Astrocyte of the spinal cord (primary cell): ENCODE measurements at regions not wholly inside any gene's neighbourhood (a gene's known extent, or its start where the extent isn't known, plus 50 kb on each side); places are given as distances from the start of the nearest gene placed in this dataset.

Experiments
- DNase-seq: peaks from one replicate; pipeline ENCODE4 v3.0.0; 2011; ENCODE audit warnings: low read depth, low spot score
- H3K4me3 ChIP-seq: 2 replicates; pipeline ENCODE4 v1.5.1; 2011; ENCODE audit warnings: low read depth, mild to moderate bottlenecking, low read length, moderate library complexity
- in situ Hi-C: cut with HindIII; loops from 2 replicates; pipeline ENCODE4 v1.10.0; 2017; ENCODE audit warnings: low sequenced_read_pairs
- TF ChIP-seq, protein P1 (sequence below): IDR thresholded peaks from 2 replicates; pipeline ENCODE4 v1.5.1; 2012; ENCODE audit warnings: low read depth, mild to moderate bottlenecking, low read length, inconsistent platforms

DNA sequence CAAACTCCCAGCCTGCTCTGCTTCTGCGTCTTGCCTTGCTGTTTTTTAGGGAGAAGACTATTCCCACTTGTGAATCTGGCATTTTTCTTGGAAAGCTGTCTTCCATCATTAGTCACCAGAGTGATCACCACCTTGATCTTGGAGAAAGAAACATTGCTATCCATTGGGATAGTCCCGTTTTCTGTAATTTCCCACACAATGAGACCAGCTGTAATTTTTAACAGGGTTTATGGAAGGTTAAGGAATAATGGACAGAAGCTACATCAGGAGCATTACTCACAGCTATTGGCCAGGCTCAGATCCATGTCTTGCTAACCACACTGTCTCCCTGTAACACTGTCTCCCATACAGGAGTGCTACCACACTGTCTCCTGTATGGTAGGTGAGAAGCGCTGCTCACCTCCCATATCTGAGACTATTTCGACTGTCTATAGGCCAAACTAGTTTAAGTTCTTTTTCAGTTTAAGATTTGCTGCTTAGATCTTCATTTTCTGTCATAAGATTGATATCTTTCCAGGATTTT lies 523.0 kb downstream of the SPRY1 start:
- no peak for DNase-seq
- H3K4me3 ChIP-seq = no peak overlapping the region
- in situ Hi-C loops = no loop called here
- TF ChIP-seq, protein P1, sequence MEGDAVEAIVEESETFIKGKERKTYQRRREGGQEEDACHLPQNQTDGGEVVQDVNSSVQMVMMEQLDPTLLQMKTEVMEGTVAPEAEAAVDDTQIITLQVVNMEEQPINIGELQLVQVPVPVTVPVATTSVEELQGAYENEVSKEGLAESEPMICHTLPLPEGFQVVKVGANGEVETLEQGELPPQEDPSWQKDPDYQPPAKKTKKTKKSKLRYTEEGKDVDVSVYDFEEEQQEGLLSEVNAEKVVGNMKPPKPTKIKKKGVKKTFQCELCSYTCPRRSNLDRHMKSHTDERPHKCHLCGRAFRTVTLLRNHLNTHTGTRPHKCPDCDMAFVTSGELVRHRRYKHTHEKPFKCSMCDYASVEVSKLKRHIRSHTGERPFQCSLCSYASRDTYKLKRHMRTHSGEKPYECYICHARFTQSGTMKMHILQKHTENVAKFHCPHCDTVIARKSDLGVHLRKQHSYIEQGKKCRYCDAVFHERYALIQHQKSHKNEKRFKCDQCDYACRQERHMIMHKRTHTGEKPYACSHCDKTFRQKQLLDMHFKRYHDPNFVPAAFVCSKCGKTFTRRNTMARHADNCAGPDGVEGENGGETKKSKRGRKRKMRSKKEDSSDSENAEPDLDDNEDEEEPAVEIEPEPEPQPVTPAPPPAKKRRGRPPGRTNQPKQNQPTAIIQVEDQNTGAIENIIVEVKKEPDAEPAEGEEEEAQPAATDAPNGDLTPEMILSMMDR = no peak

DNA sequence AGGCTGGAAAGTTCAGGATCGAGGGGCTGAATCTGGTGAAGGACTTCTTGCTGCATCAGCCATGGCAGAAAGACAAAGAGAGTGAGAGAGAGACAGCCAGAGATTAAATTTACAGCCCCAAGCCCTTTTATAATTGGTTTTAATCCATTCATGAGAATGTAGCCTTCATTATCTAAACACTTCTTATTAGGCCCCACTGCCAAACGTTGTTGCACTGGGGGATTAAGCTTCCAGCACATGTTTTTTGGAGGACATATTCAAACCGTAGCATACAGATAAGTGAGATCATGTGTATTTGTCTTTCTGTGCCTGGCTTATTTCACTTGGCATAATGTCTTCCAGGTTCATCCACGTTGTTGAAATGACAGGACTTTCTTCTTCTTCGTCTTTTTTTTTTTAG lies 524.7 kb downstream of the SPRY1 start:
- DNase-seq = no peak
- in situ Hi-C loops = no loop called here
- TF ChIP-seq, protein P1 = no peak
- no peak overlapping the region for H3K4me3 ChIP-seq

DNA sequence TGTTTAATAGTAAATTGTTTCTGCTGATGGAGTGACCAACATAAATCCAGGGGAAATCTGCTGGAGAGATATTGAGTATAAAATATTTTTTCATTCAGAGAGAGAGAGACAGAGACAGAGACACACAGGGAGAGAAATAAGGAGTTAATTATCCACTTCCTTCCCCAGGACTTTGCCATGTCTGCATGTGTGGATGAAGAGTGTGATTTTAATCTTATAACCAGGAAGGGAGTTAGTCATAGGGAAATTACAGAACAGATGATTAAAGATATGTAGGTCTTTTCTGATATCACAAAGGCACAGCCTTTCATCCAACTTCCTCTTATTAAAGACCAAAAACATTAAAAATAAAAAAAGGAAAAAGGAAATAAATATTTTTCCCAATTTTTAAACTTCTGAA lies 526.3 kb downstream of the SPRY1 start:
- TF ChIP-seq, protein P1 = no peak
- no peak overlapping the region for H3K4me3 ChIP-seq
- no peak for DNase-seq
- in situ Hi-C loops = no loop called here

DNA sequence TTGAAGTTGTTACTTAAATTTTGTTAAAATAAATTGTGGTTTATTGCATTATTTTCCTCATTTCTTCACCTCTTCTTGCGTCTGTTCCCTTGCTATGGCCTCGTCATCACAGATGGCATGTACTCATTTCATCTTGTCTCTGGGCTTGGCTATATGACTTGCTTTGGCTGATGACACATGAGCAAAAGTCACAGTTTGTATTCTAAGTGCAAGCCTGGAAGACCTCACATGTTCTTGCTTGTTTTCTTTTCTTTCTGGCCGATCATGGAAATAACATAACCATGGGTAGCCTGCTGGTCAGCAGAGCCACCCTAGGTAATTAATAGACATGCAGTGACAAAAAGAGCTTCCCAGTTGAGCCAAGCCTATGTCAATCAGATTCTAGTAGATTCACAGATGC lies 527.9 kb downstream of the SPRY1 start:
- DNase-seq = peak; percentile 22
- in situ Hi-C loops = no loop called here
- TF ChIP-seq, protein P1 = no peak
- no peak overlapping the region for H3K4me3 ChIP-seq

DNA sequence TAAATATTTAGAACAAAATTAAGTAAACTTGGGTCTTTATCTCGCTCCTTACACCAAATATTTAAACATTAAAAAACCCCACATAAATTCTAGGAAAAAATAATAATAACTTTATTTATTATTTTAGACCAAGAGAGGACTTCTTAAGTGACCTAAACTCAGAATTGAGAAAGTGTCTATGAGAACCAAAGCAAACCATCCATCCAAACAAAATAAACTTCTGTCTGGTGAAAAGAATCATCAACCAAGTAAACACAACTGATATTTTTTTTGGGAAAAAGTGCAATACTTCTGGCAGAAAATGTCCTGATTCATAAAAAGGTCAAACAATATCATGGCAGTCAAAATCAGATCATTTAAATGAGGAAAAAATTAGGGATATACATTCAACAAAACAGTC lies 533.0 kb downstream of the SPRY1 start:
- in situ Hi-C loops = no loop called here
- no peak overlapping the region for H3K4me3 ChIP-seq
- TF ChIP-seq, protein P1 = no peak
- peak; percentile 19 for DNase-seq

DNA sequence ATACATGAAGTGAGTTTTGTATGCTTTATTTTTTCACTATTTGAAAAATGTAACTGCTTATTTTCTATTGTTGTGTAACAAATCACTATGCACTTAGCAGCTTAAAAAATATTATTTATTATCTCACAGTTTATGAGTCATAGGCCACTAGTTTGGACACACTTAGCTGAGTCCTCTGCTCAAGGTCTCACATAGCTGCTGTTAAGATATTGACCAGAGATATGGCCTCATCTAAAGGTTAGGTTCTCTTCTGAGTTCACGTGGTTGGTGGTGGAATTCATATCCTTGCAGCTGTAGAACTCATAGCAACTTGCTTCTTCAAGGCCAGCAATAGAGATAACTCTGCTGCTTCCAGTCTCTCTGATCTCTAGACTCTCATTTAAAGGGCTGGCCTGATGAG lies 534.4 kb downstream of the SPRY1 start:
- TF ChIP-seq, protein P1 = no peak
- DNase-seq = no peak
- in situ Hi-C loops = no loop called here
- H3K4me3 ChIP-seq = no peak overlapping the region

DNA sequence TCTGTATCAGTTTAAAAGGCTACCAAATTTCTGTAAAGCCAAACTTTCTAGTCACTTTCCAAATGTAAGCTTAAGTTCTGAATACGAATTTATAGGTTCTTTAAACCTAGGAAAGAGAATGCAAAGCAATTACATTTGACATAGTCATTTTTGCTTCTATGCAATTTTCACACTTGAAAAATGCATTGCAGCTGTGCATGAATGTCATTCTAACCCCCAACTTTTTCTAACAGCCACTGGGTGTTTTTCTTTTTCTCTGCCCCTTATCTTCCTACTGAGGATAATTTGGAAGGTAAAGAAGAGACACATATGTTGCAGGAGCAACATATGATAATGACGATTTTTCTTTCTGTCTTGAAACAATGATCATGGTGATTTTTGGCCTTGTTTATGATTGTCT lies 537.5 kb downstream of the SPRY1 start:
- TF ChIP-seq, protein P1 = no peak
- in situ Hi-C loops = no loop called here
- no peak overlapping the region for H3K4me3 ChIP-seq
- no peak for DNase-seq
